GM18909 (cell line): ENCODE measurements at regions not wholly inside any gene's neighbourhood (a gene's known extent, or its start where the extent isn't known, plus 50 kb on each side); places are given as distances from the start of the nearest gene placed in this dataset.
A peak's percentile ranks its signal among the peaks of the same experiment; 100 is the strongest.

ENCODE experiments used
- ATAC-seq: cut with Tn5 transposase; IDR thresholded peaks from one replicate; pipeline ENCODE4 v1.9.1; 2021; ENCODE audit warnings: mild to moderate bottlenecking; ENCODE audit not compliant: unreplicated experiment, poor library complexity

DNA sequence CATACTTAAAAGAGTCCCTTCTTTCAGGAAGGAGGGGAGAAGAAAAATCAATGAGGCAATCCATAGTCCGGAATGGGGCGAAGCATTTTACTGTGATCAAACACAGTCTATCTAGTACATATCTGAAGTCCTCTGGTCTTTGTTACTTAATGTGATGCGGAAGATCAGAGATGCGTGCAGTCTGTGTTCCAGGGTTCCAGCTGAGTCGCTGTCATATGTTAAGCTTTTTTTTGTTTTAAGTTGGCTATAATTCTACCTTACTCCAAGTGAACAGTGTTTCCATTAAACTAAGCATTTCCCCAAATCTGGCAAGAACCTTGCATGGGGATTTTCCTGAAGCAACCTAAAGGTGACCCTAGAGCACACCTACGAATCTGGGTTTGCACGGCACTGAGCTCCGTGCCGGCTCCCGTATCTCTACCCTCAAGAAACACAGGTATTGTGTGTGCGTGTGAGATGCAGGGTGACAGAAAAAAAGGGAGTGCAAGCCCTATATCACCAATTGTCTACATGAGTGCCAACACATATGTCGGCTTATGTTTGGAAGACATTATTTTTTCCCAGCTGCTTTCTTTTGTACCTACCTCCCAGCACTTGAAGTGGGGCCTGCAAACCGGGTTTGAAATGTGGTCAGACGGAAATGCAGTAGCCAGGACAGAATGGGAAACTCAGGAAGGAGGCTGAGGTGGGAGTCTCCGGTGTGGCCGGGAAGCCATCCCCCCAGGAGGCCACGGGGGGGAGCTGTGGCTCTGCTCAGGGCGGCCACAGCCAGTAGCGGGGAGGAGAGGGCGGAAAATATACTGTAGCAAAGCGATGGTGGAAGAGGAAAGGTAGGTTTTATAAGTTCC, 435.8 kb upstream of the MGMT start:
- ATAC-seq = peak; percentile 77

DNA sequence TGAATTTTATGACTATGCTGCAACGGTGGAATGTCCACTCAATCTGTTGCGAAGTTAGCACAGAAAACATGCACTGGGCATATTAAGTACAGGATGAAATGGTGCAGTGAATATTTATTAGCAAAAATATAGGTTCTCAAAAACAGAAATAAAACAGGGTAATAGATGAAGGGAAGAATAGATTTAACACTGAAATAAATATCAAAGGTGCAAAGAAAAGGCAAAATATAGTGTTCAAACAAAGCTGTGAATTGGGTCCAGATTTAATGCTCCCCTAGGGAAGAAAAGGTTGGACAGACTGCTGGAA, 435.2 kb upstream of the MGMT start:
- no peak for ATAC-seq

DNA sequence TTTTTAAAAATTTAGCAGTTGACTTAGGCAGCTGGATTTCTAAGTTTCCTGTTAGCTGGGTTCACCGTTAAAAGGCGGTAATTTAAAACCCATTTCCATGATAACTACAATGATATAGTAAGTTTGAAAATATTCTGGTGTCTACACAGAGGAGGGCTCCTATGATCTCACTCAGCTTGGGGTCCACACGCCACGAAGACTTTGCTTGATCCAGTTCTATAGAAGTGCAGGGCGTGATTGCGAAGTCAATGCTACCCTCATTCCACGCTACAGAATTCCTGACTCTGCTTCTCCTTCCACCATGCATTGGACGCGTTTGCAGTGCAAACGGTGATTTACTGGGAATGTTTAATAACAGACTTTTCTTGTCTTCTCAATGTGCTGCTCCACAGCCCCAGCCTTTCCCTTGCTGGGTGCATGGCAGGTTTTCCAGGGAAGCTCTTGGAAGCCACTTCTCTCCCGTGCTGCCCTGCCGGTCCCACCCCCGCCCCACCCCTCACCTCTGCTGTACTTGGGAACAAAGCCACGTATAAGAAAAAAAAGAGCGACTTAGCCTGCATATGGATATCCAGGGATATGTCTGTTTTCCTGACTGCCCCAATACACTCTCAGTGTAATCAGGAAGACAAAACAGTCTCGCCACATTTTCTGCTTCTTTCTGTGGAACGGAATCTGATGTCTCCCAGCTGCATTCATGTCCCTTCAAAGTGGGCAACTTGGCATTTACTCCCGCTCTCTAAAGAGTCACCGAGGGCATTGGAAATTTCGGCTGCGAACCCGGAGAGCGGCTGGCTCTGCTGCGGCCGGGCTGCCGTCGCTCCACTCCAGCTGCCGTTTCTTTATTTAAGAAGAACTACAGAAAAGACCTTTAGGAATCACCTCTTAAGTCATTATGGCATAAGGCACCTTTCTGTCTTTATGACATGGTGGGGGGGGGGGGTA, 434.4 kb upstream of the MGMT start:
- ATAC-seq = no peak

DNA sequence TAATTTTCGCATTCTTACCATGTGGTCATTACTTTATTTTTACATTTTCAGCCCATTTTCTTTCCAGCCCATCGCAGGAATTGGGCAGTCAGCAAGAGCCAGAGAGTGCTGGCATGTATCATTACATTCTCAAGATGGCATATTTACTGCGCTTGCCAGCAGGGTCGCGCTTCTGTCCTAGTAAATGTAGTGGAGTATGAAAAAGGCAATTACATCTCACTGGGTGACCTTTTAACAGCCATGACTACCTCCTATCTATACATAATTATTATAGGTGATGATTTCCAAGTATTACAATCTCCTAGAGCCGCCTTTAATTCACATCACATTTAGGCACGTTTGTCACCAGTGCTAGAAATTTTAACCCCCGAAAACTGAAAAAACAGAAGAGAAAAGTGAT, 433.7 kb upstream of the MGMT start:
- no peak for ATAC-seq

DNA sequence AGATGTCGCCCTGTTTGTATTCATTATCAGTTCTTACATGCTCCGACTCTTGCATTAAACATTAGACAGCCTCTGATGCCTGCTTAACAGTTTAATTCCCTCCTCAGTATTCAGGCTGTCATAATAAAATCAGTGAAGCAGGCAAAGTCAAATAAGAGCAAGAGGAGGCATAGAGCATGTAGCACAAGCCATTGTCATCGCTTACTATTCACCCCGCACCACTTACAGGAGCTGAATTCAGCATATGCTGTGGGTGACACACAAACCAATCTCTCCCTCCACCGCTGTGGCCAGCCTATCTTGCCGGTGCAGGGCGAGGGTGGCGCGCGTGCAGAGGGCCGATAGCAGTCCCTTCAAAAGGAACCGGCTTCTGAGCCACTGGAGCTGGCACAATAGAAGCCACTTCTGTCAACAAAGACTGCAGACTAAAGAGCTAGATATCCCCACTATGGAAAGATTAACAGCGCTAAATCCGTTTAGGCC, 433.2 kb upstream of the MGMT start:
- ATAC-seq = no peak

DNA sequence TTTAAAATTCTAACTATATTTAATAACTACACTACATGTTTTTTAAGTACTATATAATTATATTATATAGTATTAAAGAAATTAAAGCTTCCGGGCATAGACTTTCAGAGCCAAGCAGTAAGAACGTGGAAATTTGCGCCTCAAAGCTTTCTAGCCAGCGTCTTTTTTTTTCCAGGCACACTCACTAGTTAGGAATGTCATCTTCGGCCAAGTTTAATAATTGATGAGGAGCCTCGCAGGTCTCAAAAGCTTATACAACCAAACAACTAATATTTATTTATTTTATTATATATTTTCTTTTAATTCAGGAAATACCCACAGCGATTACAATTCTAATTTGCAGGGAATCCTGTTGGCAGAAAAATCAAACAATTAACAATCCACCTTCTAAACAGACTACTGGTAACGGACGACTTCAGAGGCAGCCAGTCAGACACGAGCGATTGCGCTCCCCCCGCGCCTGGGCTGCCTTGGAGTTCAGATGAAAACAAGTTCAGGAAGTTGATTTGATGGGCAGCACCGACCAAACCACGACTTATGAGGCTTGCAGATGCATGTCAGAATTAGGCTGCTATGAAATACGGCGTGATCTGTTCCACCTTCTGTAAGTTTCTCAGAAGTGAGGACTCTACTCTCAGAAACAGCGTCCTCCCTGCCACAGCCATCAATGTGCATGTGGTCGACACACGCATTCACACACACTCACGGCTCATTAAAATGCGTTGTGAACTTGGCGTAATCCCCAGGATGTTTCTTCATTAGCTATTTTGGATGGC, 431.8 kb upstream of the MGMT start:
- no peak for ATAC-seq

DNA sequence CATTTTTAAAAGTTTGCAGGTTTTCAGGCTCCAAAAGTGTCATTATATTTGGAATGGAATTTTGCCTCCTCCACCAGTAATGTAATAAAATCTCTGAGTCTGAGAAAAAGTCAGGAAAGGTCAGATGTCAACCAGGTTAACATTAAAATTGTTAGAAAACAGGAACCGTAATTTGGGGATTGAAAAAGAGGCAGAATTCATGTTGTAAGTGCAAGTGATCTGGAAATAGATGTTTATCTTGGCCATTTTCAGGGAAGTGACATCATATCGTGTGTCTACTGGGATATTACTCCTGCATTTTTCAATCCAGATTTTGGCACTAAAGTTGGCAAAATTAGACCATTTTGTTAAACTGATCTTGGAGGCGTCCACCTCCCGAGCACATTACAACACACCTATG, 428.5 kb upstream of the MGMT start:
- ATAC-seq = no peak

DNA sequence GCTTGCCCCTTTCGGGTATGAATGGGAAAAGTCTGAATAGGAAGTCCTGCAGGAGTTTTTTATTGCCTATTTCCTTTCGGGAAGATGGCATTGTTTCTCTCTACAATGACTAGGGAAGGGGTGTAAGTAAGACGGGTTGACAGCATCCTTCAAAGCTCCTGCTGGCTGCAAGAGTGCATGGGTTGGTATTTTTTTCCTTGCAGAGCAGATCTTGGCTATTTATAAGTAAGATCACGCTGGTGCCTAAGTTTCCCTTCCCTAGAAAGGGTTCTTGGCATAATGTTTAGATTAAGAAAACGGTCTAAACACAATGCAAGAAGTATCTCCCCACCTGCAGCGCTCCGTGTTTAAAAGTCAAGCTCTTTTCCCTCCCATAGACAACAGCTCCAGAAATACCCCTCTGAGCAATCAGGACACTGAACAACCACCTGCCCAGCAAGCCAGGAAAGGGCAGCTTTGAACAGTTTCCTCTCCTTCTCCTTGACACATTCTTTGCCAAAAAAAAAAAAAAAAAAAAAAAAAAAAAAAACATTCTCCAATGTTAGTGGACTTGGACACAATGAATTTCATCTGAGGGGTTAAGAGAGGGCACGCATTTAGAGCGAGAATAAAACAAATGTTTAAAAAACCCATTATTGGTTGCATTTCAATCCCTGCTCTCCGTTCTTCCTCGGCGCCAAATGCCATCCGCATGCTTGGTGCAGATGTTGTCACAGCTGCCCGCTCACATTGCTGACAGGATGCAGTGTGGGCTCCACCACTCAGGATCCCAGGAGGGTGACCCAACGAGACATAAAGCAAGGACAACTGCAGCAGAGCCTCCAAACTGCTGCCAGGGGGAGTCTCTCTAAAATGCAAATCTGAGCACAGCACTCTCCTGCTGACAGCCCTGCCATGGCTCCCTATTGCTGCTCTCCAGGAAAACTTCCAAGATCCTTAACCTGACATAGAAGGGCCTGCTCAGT, 427.4 kb upstream of the MGMT start:
- no peak for ATAC-seq

DNA sequence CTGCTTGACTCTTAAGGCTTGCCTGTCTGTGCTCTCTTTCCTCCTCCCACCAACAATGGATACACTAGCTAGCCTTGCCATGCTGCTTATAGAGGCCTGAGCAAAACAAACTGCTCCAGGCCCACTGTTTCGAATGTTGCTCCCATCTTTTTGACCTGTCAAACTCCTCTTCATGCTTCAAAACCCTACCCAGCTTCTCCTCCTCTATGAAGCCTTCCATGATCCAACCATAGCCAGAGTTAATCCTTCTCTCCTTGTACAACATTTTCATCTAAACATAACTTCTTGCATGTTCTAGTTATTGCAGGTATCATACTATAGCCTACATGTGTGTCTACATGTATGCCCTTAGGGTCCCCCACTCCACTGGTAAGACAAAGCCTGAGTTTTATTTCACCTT, 426.7 kb upstream of the MGMT start:
- ATAC-seq = no peak

DNA sequence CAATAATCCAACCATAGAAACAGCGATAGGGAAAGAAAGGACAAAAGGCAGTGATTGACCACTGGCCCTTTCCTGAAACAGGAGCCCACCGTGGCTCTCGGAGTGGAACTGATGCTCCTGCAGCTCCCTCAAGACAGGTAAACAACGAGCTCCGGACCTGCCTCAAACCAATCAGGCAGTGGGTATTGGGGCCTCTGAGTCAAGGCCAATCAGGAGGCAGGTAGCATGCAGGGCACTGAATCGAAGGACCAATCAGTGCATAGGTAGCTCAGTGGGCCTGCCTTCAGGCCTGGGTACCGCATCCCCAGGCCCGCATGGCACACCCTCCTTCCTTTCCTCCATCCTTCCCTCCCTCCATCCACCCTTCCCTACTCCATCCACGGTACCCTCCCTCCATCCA, 425.1 kb upstream of the MGMT start:
- ATAC-seq = no peak

DNA sequence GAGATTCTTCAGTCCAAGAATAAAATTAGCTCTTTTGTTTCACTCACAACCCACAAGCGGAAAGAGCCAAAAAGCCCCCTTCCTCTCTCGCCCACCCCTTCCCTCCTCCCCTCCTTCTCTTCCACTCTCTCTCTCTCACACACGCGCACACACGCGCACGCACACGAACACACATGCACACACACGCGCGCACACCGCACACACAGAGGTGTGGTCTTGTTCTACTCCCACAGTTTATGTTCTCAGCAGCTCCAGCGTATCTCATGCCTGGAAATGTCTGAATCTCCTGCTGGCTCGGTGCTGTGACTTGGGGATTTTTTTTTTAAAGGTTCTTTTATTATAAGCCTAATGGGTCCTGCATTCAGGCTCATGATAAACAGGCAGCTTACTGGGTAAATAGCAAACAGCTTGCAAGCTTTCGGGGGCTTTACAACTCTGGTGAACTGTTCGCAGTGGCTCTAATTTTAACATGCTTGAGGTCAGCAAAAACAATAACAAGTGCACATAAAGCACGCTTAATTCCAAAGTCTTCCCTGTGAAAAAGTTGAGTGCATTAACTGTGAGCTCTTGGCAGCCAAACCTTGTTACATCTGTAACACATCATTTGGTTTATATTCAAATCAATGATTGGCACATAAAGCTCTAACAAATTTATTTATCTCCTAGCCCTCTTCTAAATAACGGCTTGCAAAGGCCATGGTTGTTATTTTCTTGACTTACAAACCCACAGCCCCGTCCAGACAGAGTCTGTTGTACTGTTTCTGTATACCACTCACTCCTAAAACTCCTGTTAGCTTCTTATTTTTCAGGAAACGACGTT, 424.1 kb upstream of the MGMT start:
- no peak for ATAC-seq

DNA sequence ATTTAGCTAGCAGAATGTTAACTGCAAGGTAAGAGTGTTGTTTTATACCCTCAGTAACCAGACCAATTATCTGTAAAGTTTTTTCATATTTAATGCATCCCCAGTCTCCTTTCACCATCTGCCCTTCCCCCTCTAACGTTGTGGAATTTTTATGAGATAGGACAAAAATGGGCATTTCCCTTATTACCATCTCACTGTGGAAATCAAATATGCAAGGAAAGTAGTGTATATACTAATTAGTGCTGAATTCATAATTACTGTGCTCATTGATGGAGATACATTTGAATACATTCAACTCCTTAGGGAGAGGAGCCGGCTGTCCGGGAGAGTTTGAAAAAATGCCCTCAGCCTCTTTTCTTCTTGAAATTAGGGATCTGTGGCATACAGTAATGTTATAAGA, 423.4 kb upstream of the MGMT start:
- no peak for ATAC-seq

DNA sequence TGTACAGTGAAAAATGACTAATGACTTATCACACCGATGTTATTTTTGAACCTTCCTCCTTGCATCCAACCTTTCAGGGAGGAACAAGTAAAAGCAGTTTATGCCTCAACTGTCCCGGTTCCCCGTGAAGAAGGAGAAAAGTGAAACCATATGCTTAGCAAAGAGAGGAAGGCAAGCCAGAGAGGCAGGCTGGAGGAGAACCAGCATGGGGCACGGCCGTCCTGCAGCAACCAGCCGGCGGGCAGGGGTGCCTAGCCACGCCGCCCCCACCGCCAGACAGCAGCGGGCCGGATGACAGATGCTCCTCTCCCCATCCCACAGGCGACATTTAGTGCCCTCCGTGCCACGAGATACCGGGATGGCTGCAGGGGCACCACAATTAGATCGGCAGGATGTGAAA, 421.4 kb upstream of the MGMT start:
- no peak for ATAC-seq

DNA sequence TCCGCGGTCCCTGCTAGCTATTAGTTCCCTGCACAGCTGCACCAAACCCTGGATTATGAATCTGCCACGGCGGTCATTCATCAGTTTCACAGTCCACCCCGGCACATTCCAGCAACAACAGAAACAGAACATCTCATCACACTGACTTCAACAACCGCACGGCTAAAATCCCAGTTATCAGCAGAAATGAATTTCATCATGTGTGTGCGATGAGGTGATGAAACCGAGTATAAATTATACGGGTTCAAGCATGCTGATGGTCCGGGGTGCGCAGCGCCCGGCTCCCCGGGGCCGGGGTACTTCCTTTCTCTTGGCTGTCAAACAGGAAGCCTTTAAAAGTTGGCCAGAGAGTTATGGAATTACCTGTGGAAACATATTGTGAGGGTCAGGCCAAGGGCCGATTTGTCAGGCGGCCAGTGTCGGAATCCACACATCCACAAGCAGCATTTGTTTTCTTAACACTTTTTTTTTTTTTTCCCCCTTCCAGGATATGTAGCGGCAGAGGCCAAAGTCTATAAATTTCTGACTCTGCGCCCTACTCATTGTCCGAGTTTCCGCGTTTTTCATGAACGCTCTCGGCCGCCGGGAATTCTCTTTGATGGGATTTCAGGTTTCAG, 420.9 kb upstream of the MGMT start:
- no peak for ATAC-seq

DNA sequence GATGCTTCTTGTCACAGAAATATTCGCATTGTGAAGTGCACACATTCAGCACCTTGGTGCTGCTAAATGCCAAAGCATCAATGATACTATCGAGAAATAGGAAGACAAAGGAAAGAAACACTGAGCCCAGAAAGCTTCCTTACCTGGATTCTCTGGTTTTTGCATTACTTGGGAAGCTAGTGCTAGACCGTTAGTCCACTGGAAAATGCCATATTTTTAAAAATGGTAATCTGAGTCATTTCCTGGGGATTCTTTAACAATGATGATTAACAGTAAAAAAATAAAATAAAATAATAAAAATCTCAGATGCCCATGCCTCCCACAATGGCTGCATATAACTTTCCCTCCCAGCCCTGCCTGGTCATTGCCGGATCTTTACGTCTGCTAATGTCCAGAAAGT, 420.1 kb upstream of the MGMT start:
- no peak for ATAC-seq

DNA sequence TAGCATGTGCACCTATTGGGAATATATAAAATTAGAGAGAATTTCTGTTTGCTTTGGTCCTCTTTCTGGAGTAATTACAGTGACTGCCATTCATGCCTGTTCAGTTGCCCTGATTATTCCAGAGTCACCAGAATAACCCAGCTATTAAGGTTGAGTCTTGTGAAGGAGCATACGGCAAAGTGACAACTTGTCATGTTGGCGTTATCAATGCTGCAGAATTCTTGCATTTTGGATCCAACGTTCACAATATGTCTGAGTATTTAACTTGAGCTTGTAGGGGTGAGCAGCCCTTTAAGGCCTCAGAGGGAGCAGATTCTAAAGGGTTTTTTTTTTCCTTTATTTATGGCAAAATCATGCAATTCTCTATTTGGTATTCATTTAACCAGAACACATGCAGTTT, 419.4 kb upstream of the MGMT start:
- ATAC-seq = no peak

DNA sequence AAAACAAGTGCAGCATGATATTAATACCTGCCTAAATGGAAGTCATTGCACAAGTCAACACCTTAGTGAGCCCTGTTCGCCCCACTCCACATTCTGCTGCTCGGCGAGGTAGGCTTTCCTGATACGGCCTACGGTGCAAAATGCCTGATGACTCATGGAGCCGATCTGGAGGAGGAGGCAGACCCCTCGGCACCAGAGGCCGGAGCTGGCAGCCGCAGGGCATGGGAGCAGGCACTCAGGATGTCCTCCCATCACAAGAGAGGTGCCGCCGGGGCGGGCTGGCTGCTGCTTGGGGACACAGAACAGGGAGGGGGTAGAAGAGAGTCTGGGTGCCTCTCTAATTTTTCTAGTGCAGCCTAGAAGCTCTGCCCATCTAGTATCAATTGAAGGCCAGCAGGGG, 418.5 kb upstream of the MGMT start:
- no peak for ATAC-seq

DNA sequence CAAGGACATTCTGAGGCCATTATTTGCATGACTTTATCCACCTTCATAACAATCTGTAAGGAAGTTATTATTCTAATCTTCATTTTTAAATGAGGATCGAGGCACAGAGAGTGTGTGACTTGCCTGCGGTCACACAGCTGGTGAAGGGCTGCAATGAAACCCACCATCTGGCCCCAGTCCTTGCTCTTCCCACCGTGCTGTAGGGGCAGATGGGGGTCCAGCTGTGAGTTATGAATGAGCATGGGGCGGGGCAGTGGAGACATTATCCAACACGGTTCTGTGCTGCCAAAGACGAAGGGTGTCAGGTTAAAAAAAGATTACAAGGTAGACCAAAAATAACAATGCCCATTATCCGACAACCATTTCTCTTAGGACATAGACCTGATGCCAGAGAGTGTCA, 417.5 kb upstream of the MGMT start:
- no peak for ATAC-seq
